Brain pericyte (primary cell): ENCODE measurements at regions not wholly inside any gene's neighbourhood (a gene's known extent, or its start where the extent isn't known, plus 50 kb on each side); places are given as distances from the start of the nearest gene placed in this dataset.

ENCODE experiments used
- DNase-seq: peaks from one replicate; pipeline ENCODE4 v3.0.0-alpha.2; 2012; ENCODE audit warnings: low read depth, low spot score

- no peak for DNase-seq
These were observed 208.2 kb downstream of the UBE2E3 start for GRCh38 chr2:181188605-181189004.

GRCh38 chr2:181189951-181190350, 209.5 kb downstream of the UBE2E3 start:
- no peak for DNase-seq

GRCh38 chr2:181190711-181191110, 210.3 kb downstream of the UBE2E3 start:
- no peak for DNase-seq

- DNase-seq = no peak
These were observed 213.1 kb downstream of the UBE2E3 start for GRCh38 chr2:181193550-181193949.

GRCh38 chr2:181196401-181196800, 216.0 kb downstream of the UBE2E3 start:
- DNase-seq = no peak

GRCh38 chr2:181197140-181197760, 216.8 kb downstream of the UBE2E3 start:
- no peak for DNase-seq

GRCh38 chr2:181198183-181198864, 217.9 kb downstream of the UBE2E3 start:
- DNase-seq = no peak

GRCh38 chr2:181203412-181203811, 223.0 kb downstream of the UBE2E3 start:
- DNase-seq = no peak

- no peak for DNase-seq
These were observed 223.5 kb downstream of the UBE2E3 start for GRCh38 chr2:181203916-181204315.

GRCh38 chr2:181218401-181218821, 238.0 kb downstream of the UBE2E3 start:
- no peak for DNase-seq

- DNase-seq = no peak
These were observed 234.0 kb upstream of the ITGA4 start for GRCh38 chr2:181223234-181223633.

GRCh38 chr2:181224866-181225265, 232.3 kb upstream of the ITGA4 start:
- DNase-seq = no peak

GRCh38 chr2:181228661-181229060, 228.5 kb upstream of the ITGA4 start:
- no peak for DNase-seq

- no peak for DNase-seq
These were observed 226.0 kb upstream of the ITGA4 start for GRCh38 chr2:181231151-181231550.

- DNase-seq = no peak
These were observed 225.1 kb upstream of the ITGA4 start for GRCh38 chr2:181231886-181232621.

GRCh38 chr2:181234487-181234891, 222.7 kb upstream of the ITGA4 start:
- no peak for DNase-seq

GRCh38 chr2:181235011-181235410, 222.2 kb upstream of the ITGA4 start:
- no peak for DNase-seq

GRCh38 chr2:181235683-181236459, 221.3 kb upstream of the ITGA4 start:
- no peak for DNase-seq

GRCh38 chr2:181239201-181239799, 217.9 kb upstream of the ITGA4 start:
- no peak for DNase-seq

- DNase-seq = no peak
These were observed 216.3 kb upstream of the ITGA4 start for GRCh38 chr2:181240844-181241243.

- no peak for DNase-seq
These were observed 215.8 kb upstream of the ITGA4 start for GRCh38 chr2:181241366-181241765.

- no peak for DNase-seq
These were observed 215.4 kb upstream of the ITGA4 start for GRCh38 chr2:181241797-181242196.
